ENCODE measurements at regions not wholly inside any gene's neighbourhood (a gene's known extent, or its start where the extent isn't known, plus 50 kb on each side); places are given as distances from the start of the nearest gene placed in this dataset.

- TF ChIP-seq, protein P1, sequence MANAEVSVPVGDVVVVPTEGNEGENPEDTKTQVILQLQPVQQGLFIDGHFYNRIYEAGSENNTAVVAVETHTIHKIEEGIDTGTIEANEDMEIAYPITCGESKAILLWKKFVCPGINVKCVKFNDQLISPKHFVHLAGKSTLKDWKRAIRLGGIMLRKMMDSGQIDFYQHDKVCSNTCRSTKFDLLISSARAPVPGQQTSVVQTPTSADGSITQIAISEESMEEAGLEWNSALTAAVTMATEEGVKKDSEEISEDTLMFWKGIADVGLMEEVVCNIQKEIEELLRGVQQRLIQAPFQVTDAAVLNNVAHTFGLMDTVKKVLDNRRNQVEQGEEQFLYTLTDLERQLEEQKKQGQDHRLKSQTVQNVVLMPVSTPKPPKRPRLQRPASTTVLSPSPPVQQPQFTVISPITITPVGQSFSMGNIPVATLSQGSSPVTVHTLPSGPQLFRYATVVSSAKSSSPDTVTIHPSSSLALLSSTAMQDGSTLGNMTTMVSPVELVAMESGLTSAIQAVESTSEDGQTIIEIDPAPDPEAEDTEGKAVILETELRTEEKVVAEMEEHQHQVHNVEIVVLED (CRISPR knock-in tag; IDR thresholded peaks at IDR 0.05), result no peak
- no peak for TF ChIP-seq PML (IDR thresholded peaks at IDR 0.05; ENCODE audit: low read length)
- TF ChIP-seq HNRNPL (IDR thresholded peaks at IDR 0.05; ENCODE audit: low read depth, low read length), result no peak
- no peak for TF ChIP-seq ZNF134 (CRISPR knock-in tag; conservative IDR thresholded peaks at IDR 0.05)
- no peak for TF ChIP-seq CCNT2 (IDR thresholded peaks at IDR 0.05; ENCODE audit: borderline replicate concordance, extremely low read depth, insufficient read length, low read depth, low read length)
- no peak for TF ChIP-seq ZNF79 (CRISPR knock-in tag; IDR thresholded peaks at IDR 0.05; ENCODE audit: low read depth)
- TF ChIP-seq YY1 (IDR thresholded peaks at IDR 0.05; ENCODE audit: borderline replicate concordance in 1 of 3, control insufficient read depth in 1 of 3, extremely low read depth in 1 of 3, insufficient read depth in 3 of 3, insufficient read length in 1 of 3, insufficient replicate concordance in 2 of 3, low read depth in 1 of 3, low read length in 2 of 3), result peak in 2 of 3 experiments; percentile 38 to 65
Measured at GRCh38 chr12:18895946-18896345, 158.0 kb downstream of the CAPZA3 start (continued).

- ChIA-PET POLR2A (no interaction called here), CTCF (ENCODE audit: low intra/inter-chr PET ratio) (no interaction called here)
- H3K36me3 ChIP-seq (ENCODE audit: control insufficient read depth, insufficient read depth, low read length), result no peaks in the 10 kb centered on the region
- BruUV-seq (replicated peaks), result no TSS peak
- FAIRE-seq (no peak), DNase-seq (ENCODE audit: extremely low read depth in 1 of 4, low spot score in 3 of 4) (no peak), ATAC-seq (no peak)
- no peak overlapping the region for H3K27ac ChIP-seq (ENCODE audit: extremely low read depth, low read depth, low read length)
- no peaks in the 10 kb centered on the region for H3K9me3 ChIP-seq (replicated peaks; ENCODE audit: control insufficient read depth, insufficient read depth, low read depth, low read length)
- intact Hi-C loops (cut with micrococcal nuclease) (no loop called here), in situ Hi-C loops (cut with MboI) (no loop called here)
- 12% methylated on average over 5 of the region's 5 CpGs for WGBS (ENCODE audit: insufficient coverage, low coverage, missing lambda C conversion rate)
- no peaks in the 10 kb centered on the region for H3K9me1 ChIP-seq (ENCODE audit: control insufficient read depth, insufficient read depth, low read length)
- H2AFZ ChIP-seq (ENCODE audit: low read depth, low read length), result no peak overlapping the region
- H3K9ac ChIP-seq (ENCODE audit: insufficient read depth in 1 of 2, low read depth in 2 of 2, low read length in 2 of 2), result no peak overlapping the region
- H4K20me1 ChIP-seq (replicated peaks; ENCODE audit: control insufficient read depth, insufficient read depth, low read length), result no peaks in the 10 kb centered on the region
- no peak overlapping the region for H3K4me2 ChIP-seq (ENCODE audit: insufficient read depth, low read length)
- no peaks in the 10 kb centered on the region for H3K27me3 ChIP-seq (ENCODE audit: control insufficient read depth in 2 of 2, insufficient read depth in 2 of 2, low read length in 2 of 2)
- H3K4me3 ChIP-seq, result no peak overlapping the region
- H3K79me2 ChIP-seq (ENCODE audit: control insufficient read depth, insufficient read depth, low read length), result no peaks in the 10 kb centered on the region
- peaks cover 3 to 9% of the 10 kb centered on the region in 2 experiments; a peak in 4 of 5 replicates for H3K4me1 ChIP-seq (replicated peaks in 1 of 2; ENCODE audit: control insufficient read depth in 2 of 2, insufficient read depth in 2 of 2, low read length in 2 of 2)
- no peak for TF ChIP-seq KHSRP (IDR thresholded peaks at IDR 0.05)
- no peak for TF ChIP-seq ZNF354B (CRISPR knock-in tag; IDR thresholded peaks at IDR 0.05)
- no peak for TF ChIP-seq HMG20B (CRISPR knock-in tag; IDR thresholded peaks at IDR 0.05)
- TF ChIP-seq, protein P2, sequence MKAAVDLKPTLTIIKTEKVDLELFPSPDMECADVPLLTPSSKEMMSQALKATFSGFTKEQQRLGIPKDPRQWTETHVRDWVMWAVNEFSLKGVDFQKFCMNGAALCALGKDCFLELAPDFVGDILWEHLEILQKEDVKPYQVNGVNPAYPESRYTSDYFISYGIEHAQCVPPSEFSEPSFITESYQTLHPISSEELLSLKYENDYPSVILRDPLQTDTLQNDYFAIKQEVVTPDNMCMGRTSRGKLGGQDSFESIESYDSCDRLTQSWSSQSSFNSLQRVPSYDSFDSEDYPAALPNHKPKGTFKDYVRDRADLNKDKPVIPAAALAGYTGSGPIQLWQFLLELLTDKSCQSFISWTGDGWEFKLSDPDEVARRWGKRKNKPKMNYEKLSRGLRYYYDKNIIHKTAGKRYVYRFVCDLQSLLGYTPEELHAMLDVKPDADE (conservative IDR thresholded peaks at IDR 0.05; ENCODE audit: control insufficient read depth, low read depth, low read length), result no peak
- TF ChIP-seq GABPB1 (CRISPR knock-in tag; IDR thresholded peaks at IDR 0.05), result no peak
- TF ChIP-seq CREB3L1 (IDR thresholded peaks at IDR 0.05; ENCODE audit: borderline replicate concordance, low read depth), result no peak
- no peak for TF ChIP-seq ATF7 (IDR thresholded peaks at IDR 0.05)
- TF ChIP-seq EWSR1 (IDR thresholded peaks at IDR 0.05; ENCODE audit: borderline replicate concordance, low read depth, partially characterized antibody), result no peak
- no peak for TF ChIP-seq CC2D1A (IDR thresholded peaks at IDR 0.05)
- no peak for TF ChIP-seq ZFP1 (CRISPR knock-in tag; IDR thresholded peaks at IDR 0.05)
Measured at GRCh38 chr12:18897823-18898222, 159.9 kb downstream of the CAPZA3 start.

Data from K562 (cell line).